PFSK-1 (cell line): ENCODE measurements at regions not wholly inside any gene's neighbourhood (a gene's known extent, or its start where the extent isn't known, plus 50 kb on each side); places are given as distances from the start of the nearest gene placed in this dataset.

Experiments used
- FOXP2 ChIP-seq: optimal IDR thresholded peaks from 2 replicates; pipeline ENCODE3; 2011; ENCODE audit warnings: borderline replicate concordance, control low read depth, inconsistent platforms; ENCODE audit not compliant: insufficient read depth; ENCODE audit errors: extremely low read length, extremely low read depth
- POLR2AphosphoS5 ChIP-seq: IDR thresholded peaks from 2 replicates; pipeline ENCODE4 v1.6.1; 2012; ENCODE audit warnings: low read depth, mild to moderate bottlenecking, control low read depth, low read length, moderate library complexity
- REST ChIP-seq, 2 experiments: IDR thresholded peaks; 2 replicates each; pipeline versions ENCODE4 v1.6.1 to v1.8.0; 2011 to 2012; ENCODE audit warnings: low read depth in 2 of 2, low read length in 2 of 2, control low read depth in 1 of 2, inconsistent platforms in 1 of 2, mild to moderate bottlenecking in 1 of 2, moderate library complexity in 1 of 2; ENCODE audit not compliant: insufficient read depth in 1 of 2
- SIN3A ChIP-seq: IDR thresholded peaks from 2 replicates; pipeline ENCODE4 v1.6.1; 2012; ENCODE audit warnings: mild to moderate bottlenecking, low read length, moderate library complexity, borderline replicate concordance; ENCODE audit not compliant: insufficient read depth
- TAF1 ChIP-seq: IDR thresholded peaks from 2 replicates; pipeline ENCODE4 v1.6.1; 2012; ENCODE audit warnings: low read length, control low read depth, borderline replicate concordance; ENCODE audit not compliant: insufficient read depth

- no peak for TF ChIP-seq REST (IDR thresholded peaks at IDR 0.05; ENCODE audit: insufficient read depth in 1 of 2, low read depth in 2 of 2, low read length in 2 of 2)
- no peak for TF ChIP-seq SIN3A
- TF ChIP-seq POLR2AphosphoS5, result no peak
- no peak for TF ChIP-seq TAF1
- TF ChIP-seq FOXP2, result no peak
Observed at GRCh38 chr11:35078470-35078735, 60.6 kb upstream of the CD44 start.

GRCh38 chr11:35079611-35080010 lies 59.4 kb upstream of the CD44 start:
- no peak for TF ChIP-seq FOXP2
- no peak for TF ChIP-seq TAF1
- TF ChIP-seq SIN3A, result no peak
- no peak for TF ChIP-seq POLR2AphosphoS5
- TF ChIP-seq REST (IDR thresholded peaks at IDR 0.05; ENCODE audit: insufficient read depth in 1 of 2, low read depth in 2 of 2, low read length in 2 of 2), result no peak

- no peak for TF ChIP-seq POLR2AphosphoS5
- TF ChIP-seq TAF1, result no peak
- TF ChIP-seq REST (IDR thresholded peaks at IDR 0.05; ENCODE audit: insufficient read depth in 1 of 2, low read depth in 2 of 2, low read length in 2 of 2), result no peak
- no peak for TF ChIP-seq FOXP2
Observed at GRCh38 chr11:35082321-35083180, 56.4 kb upstream of the CD44 start.

GRCh38 chr11:35083181-35083430 lies 55.9 kb upstream of the CD44 start:
- no peak for TF ChIP-seq SIN3A
- no peak for TF ChIP-seq FOXP2
- no peak for TF ChIP-seq REST (IDR thresholded peaks at IDR 0.05; ENCODE audit: insufficient read depth in 1 of 2, low read depth in 2 of 2, low read length in 2 of 2)
- no peak for TF ChIP-seq POLR2AphosphoS5
- TF ChIP-seq TAF1, result no peak
